ENCODE measurements at regions not wholly inside any gene's neighbourhood (a gene's known extent, or its start where the extent isn't known, plus 50 kb on each side); places are given as distances from the start of the nearest gene placed in this dataset.

DNA sequence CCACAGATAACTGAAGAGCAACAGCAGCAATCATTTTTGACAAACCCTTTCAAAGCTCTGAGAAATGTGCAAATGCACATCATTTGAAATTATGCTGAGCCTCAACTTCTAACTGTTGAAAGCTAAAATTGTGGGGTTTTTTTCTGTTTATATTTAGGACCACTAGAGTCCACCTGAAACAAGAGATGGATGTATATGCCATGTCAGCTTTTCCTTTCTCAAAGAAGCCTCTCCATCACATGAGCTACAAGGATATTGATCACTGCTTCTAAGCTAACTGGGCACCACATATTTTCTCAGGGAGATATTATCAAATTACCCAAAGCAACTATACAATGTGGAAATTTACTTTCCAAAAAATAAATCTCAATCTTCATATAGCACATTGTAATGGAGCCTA, 498.6 kb upstream of the ZNF385D start:
- DNase-seq (ENCODE audit: low read depth in 1 of 2, low spot score in 1 of 2) (no peak), ATAC-seq (no peak), FAIRE-seq (no peak)
- Histone ChIP-seq H3K9me3 (no peaks in the 10 kb centered on the region), H3K27ac (no peak overlapping the region), H3K4me2 (no peak overlapping the region), H3K4me1 (no peaks in the 10 kb centered on the region), H3K4me3 (no peak overlapping the region)
- CTCF ChIA-PET = no interaction called here
- POLR2A ChIA-PET = no interaction called here
- TF ChIP-seq HES2 (IDR thresholded peaks at IDR 0.05) (no peak), POLR2AphosphoS2 (conservative IDR thresholded peaks at IDR 0.05; ENCODE audit: low read length) (no peak), EP300 (IDR thresholded peaks at IDR 0.05) (no peak), FOSB (CRISPR knock-in tag; IDR thresholded peaks at IDR 0.05) (no peak), RNF2 (IDR thresholded peaks at IDR 0.05; ENCODE audit: borderline replicate concordance, low read depth) (no peak), MAX (IDR thresholded peaks at IDR 0.05) (no peak), RCOR1 (IDR thresholded peaks at IDR 0.05; ENCODE audit: low read depth, low read length) (no peak), HOXB5 (CRISPR knock-in tag; IDR thresholded peaks at IDR 0.05) (no peak), USF2 (IDR thresholded peaks at IDR 0.05) (no peak), POLR2A (IDR thresholded peaks at IDR 0.05; ENCODE audit: low read length) (no peak)
- TF ChIP-seq, protein P1, sequence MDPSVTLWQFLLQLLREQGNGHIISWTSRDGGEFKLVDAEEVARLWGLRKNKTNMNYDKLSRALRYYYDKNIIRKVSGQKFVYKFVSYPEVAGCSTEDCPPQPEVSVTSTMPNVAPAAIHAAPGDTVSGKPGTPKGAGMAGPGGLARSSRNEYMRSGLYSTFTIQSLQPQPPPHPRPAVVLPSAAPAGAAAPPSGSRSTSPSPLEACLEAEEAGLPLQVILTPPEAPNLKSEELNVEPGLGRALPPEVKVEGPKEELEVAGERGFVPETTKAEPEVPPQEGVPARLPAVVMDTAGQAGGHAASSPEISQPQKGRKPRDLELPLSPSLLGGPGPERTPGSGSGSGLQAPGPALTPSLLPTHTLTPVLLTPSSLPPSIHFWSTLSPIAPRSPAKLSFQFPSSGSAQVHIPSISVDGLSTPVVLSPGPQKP (IDR thresholded peaks at IDR 0.05; ENCODE audit: low read depth, low read length) = no peak

DNA sequence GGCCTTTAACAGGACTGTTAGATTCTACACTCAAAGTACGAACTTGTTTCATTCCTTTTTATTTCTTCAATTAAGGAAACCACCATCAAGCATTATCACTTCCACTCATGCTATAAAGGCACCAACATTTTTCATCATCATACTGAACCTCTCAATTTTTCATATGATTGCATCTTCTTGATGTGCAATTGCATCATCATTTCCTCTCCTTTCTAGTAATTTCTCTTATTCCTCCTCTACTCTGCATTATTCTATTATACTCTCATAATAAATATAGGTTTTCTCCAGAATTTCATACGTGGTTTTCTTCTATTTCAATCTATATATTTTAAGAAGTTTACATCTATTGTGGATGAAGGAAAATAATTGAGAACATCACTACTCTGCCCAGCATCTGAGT, 506.2 kb upstream of the ZNF385D start:
- WGBS (ENCODE audit: missing lambda C conversion rate) = 6% methylated on average over 2 of the region's 2 CpGs
- H3K4me3 ChIP-seq = no peak overlapping the region
- no peak overlapping the region for H3K27ac ChIP-seq
- no peaks in the 10 kb centered on the region for H3K4me1 ChIP-seq
- POLR2A ChIA-PET = no interaction called here
- FAIRE-seq (no peak), DNase-seq (ENCODE audit: low read depth in 1 of 2, low spot score in 1 of 2) (no peak), ATAC-seq (no peak)
- TF ChIP-seq ZSCAN20 (CRISPR knock-in tag; IDR thresholded peaks at IDR 0.05) (no peak), BHLHE40 (IDR thresholded peaks at IDR 0.05; ENCODE audit: low read depth, low read length) (no peak), CHD4 (IDR thresholded peaks at IDR 0.05; ENCODE audit: borderline replicate concordance) (no peak), KDM5A (IDR thresholded peaks at IDR 0.05) (no peak), FOSB (CRISPR knock-in tag; IDR thresholded peaks at IDR 0.05) (no peak), ZNF302 (CRISPR knock-in tag; IDR thresholded peaks at IDR 0.05) (no peak), NFE2L2 (conservative IDR thresholded peaks at IDR 0.05; ENCODE audit: low read length) (no peak), HES2 (IDR thresholded peaks at IDR 0.05) (no peak), CEBPB (IDR thresholded peaks at IDR 0.05) (no peak), USF2 (IDR thresholded peaks at IDR 0.05) (no peak), PHF8 (IDR thresholded peaks at IDR 0.05; ENCODE audit: borderline replicate concordance, low read depth) (no peak), NR3C1 (IDR thresholded peaks at IDR 0.05) (no peak), HEYL (CRISPR knock-in tag; IDR thresholded peaks at IDR 0.05) (no peak), JUN (IDR thresholded peaks at IDR 0.05) (no peak), ZC3H11A (IDR thresholded peaks at IDR 0.05) (no peak)
- TF ChIP-seq, protein P2, sequence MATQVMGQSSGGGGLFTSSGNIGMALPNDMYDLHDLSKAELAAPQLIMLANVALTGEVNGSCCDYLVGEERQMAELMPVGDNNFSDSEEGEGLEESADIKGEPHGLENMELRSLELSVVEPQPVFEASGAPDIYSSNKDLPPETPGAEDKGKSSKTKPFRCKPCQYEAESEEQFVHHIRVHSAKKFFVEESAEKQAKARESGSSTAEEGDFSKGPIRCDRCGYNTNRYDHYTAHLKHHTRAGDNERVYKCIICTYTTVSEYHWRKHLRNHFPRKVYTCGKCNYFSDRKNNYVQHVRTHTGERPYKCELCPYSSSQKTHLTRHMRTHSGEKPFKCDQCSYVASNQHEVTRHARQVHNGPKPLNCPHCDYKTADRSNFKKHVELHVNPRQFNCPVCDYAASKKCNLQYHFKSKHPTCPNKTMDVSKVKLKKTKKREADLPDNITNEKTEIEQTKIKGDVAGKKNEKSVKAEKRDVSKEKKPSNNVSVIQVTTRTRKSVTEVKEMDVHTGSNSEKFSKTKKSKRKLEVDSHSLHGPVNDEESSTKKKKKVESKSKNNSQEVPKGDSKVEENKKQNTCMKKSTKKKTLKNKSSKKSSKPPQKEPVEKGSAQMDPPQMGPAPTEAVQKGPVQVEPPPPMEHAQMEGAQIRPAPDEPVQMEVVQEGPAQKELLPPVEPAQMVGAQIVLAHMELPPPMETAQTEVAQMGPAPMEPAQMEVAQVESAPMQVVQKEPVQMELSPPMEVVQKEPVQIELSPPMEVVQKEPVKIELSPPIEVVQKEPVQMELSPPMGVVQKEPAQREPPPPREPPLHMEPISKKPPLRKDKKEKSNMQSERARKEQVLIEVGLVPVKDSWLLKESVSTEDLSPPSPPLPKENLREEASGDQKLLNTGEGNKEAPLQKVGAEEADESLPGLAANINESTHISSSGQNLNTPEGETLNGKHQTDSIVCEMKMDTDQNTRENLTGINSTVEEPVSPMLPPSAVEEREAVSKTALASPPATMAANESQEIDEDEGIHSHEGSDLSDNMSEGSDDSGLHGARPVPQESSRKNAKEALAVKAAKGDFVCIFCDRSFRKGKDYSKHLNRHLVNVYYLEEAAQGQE (IDR thresholded peaks at IDR 0.05) = no peak
- TF ChIP-seq, protein P1 (IDR thresholded peaks at IDR 0.05; ENCODE audit: low read depth, low read length) = no peak
- H3K9me3 ChIP-seq = no peaks in the 10 kb centered on the region
- CTCF ChIA-PET = no interaction called here
- no peak overlapping the region for H3K4me2 ChIP-seq
